Fibroblast of skin of left biceps (primary cell): ENCODE measurements at regions not wholly inside any gene's neighbourhood (a gene's known extent, or its start where the extent isn't known, plus 50 kb on each side); places are given as distances from the start of the nearest gene placed in this dataset.
A peak's percentile ranks its signal among the peaks of the same experiment; 100 is the strongest.
"Not testable (repeated sequence)": the region's sequence is repeated elsewhere in the genome, so short reads cannot be mapped to it uniquely, and the experiment has no call there.

ENCODE experiments used
- DNase-seq, 2 experiments: peaks; one replicate each; pipeline ENCODE4 v3.0.0-alpha.2; 2013; ENCODE audit warnings: low read depth in 2 of 2

DNA sequence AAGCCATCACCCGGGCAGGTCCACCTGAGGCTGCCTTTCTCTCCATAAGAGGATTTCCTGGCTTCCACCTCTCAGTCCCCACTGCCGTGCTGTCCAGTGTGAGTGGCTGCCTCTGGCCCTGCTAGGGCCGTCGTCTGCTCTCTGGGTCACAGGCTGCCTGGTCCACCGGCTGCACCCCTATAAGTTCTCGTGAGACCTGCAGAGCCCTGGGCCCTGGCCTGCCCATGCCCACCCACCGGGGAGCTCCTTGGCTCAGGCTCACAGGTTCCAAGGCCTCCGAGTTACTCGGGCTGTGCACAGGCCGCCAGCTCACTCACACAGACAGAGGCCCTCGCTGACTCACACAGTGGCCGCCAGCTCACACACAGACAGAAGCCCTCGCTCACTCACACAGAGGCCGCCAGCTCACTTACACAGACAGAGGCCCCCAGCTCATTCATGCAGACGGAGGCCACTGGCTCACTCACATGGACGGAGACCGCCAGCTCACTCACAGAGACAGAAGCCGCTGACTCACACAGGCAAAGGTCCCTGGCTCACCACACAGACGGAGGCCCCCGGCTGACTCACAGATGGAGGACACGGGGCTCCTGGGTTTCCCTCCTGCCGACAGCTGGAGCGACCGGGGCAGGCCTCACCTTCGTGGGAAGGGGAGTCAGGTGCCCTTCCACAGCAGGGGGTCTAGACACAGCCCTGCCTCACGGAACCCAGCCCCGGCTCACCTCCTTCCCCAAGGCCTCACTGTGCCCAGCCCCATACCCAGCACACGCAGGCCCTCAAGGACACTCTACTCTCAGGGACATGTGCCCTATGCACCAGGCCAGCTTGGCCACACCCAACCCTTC lies 334.1 kb upstream of the MYT1L start:
- DNase-seq = peak; percentile 9 to 10

DNA sequence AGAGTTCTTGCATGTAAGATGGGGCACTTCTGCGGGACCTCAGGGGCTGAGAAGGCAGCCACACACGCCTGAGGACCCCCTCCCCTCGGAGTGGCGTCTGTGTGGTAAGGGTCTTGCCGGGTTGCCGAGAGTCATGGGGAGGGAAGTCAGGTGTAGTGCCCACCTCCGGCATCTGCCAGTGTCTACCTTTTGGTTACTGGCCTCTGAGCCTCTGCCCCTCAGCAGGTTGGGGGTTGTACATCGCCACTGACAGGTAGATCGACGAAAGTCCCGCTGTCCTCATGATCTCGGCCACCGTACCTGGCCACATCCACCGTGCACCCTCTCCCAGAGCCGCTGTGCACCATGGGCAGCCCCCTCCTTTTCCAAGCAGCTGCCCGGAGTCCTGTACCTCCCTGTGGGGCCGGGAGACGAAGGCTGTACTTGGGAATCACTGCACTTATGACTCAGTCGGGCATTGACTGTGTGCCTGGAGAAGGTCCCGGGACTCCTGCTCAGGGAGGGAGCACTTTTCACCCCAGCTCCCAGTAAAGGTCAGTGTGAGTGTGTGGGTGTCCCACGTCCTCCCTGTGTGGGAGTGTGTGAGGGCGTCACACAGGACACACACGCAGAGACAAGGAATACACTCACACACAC lies 332.4 kb upstream of the MYT1L start:
- no peak for DNase-seq

DNA sequence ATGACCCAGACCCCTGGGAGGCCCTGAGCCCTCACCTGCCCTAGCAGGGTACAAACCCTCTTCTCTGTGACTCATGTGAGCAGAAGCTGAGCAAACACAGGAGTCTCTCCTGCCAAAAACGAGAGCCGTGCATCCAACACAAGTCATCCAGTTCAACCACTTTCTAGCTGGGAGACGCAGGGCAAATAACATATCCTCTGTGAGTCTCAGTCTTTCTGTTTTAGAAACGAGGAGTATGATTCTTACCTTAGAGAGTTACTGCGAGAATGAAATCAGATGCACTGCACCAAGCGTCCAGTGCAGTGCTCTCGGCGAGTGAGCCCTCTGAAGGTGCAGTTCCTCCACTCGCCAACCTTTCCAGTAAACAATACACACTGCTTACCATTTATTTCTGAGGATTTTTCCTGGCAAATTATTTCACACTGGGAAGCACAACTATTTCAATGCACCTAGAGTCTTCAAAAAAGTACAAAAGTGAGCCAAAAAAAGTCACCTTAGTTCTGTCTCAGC lies 331.8 kb upstream of the MYT1L start:
- DNase-seq = no peak

DNA sequence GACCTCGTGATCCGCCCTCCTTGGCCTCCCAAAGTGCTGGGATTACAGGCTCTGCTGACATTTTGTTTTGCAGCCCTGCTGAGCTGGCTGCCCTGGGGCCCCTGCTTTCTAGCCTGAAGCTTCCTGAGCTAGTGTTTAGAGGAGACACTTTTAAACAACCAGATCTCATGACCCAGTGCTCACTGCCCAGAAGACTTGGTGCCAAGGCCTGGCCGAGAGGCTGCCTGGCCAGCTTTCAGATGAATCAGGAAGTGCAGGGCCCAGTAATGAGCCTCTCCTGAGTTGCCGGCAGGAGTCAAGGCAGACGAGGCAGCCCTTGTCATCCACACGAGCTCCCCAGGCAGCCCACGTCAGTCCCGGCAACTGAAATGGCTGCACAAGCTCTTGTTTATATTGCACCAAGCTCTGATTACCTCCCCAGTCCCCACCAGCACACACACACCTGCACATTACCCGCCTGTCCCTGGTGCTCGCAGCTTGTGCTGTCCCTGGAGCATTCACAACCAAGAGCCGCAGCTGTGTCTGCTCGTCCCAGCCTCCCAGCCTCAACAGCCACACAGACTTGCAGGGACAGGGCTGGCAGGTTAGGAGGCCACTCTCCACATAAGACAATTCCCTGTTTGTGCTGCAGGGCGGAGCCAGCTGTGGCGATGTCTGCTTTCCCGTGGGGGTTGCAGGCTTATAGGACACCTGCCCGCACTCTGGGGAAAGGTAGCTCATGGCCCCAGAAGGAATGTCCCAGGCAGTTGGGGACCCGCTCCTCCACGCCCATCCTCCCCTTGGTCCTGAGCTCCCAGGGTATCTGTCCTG lies 331.2 kb upstream of the MYT1L start:
- no peak for DNase-seq

DNA sequence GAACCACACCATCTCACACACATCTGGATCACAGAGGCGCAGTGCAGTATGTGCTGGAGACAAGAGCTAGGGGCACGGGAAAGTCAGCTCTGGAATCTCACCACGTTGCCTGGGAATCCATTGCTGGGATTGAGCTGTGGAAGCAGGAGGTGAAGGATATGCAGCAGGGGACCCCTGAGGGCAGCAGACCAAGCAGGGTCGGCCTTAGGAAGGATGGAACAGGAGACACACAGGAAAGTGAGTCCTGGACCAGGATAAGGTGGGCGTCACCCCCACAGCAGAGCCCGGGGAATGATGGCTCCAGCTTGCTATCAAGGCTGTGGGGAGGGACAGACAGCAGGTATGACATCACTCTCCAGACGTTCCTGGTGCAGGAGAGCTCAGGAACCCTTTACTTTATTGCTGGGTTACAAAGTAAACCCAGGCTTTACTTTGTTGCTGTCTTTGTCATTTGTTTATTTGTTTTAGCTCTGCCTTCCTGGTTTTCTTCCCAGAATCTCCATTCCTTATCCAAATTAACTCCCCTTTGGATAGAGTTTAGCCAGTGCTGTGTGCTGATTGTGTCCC lies 329.8 kb upstream of the MYT1L start:
- no peak for DNase-seq

DNA sequence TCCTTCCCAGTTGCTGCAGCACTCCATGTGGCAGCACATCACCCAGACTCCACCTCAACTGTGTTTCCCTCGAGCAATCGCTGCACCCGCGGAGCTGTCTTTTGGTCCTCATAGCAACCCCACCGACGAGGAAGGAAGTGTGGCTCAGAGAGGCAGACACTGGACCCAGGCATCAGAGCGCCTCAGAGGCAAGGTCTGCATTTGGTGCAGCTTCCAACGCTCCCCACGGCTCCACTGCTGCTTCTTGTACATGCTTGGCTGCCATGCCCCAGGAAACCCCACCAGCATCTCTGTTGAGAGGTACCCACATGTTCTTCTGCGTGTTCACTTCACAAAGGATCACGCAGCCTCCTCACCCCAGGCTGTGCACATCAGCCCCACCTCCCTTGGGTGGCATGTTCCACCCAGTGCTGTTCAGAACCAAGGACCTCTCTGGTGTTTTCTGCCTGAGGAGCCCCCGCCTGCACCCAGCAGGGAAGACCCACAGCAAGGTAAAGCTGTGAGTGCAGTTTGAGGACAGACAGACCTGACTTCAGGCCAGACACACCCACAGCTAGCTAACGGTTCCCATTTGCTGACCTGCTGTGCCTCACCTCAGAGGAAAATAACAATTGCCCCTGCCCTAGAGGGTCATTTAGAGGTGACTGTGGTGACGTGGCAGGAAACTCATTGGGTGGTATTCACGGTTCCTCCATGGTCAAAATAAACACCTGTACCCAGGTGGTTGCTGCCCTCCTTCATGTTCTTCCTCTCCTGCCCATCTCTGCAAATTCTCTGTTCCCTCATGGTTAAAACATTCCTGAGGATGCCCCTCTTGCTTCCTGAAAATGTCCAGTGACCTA lies 326.3 kb upstream of the MYT1L start:
- DNase-seq = no peak

DNA sequence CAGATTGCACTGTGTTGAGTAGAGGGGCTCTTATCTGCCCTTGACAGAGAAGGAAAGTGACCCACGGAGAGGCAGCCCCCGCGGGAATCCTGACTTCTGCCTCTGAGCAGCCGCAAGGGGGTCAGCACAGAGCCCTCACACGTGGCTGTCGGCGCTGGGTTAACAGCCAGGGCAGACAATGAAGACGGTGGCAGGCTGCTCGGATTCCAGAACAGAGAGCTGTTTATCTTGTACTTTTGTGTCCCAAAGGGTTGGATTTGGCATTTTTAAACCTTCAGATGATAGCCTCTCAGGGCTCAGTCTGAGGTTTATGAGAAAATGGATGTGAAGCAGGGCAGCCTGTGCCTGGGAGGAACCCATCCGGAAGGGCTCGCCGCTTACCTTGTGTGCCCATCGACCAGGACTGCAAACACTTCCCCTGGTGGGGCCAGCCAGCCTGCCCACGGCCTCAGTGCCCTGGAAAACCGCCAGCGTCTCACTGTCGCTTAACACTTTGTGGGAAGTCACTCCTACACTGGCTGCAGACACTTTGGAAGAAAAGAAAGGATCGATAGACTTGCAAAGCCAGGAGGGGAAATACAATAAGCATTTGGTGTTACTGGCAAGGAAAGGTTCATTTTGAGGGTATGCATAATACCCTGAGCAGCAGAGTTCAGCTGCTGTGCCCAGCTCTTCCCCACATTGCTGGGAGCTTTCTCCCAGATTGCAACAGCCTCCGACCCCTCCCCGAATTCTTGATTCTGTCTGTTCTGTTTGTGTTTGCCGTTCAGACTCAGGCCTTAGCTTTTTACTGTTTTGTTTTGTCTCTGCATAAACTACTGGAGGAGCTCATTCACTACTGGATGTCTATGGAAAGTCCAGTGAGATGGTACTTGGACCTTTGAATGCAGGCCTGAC lies 325.3 kb upstream of the MYT1L start:
- DNase-seq = no peak

DNA sequence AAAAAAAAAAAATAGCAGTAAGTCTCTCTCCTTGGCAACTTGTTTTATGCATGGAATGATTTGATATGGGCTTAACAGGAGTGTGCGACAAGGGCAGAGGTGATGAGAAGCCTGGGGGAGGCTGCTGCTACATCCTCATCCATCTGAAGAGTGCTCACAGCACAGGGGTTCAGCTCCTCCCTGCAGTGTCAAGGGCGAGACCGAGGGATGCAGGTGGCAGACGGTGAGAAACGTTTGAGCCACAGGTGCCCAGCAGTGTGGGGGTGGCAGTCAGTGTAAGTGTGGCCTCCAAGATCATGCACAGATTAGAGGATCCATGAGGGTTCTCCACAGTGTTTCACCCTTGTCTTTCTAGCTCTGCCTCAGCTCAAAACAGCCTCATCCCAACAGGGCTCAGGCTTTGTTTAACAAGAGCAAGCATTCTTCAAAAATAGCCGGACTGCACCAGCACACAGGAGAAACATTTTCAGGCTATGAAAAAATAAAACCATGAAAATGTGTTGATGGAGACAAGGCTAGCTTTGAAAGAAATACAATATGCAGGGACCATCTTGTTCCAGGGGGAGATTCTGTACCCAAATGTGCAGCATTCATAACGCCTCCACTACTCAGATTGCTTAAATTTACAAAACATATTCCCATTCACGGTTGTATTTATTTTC lies 324.5 kb upstream of the MYT1L start:
- DNase-seq = no peak

DNA sequence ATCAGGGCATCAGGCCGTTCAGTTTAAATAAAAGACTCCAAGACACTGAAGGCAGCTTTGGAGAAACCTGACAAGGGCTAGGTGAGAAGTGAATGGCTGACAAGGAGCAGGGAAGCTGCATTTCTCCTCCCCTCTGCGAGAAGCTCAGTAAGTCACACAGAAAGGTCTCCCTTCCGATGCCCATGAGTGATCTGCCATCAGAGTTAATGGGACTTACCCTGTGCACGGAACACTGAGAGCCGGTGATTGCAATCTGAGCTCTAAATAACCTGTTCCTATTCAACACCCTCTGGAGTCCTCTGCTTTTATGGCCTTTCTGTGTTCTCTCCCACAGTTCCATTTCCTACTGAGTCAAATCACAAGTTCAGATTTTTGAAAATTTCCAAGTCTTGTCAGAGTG lies 322.2 kb upstream of the MYT1L start:
- no peak for DNase-seq

DNA sequence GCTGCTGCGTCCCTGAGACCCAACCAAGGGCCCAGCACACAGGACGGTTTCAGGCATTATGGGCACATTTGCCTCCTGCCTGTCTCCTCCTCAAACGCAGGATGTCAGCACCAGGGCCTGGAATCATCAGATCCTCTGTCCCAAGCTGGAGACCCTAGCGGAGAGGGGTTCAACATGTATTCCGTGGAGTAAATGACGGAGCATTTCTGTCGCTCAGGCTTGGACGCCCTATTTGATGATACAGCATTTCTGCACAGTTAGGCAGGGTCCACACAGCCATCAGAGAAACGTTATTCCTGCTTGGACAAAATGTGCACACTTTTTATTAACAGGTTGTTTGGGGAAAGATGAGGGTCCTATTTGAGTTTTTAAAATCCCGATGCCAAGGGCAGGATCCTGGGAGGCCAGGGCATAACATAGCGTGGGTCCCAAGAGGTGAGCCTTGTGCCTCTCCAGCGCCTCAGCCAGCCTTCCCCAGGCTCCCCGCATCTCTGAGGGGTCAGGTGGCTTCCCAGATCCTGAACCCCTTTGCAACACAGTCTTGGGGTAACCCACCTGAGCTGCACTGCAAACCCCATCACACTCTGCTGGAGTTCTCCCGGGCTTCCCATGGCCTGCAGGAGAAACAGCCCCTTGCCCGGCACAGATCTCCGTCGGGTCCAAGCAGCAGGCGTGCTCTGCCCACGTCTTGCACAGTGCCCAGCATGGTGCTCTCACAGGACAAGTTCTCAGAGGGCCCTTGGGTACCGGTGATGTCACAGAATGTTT lies 319.7 kb upstream of the MYT1L start:
- no peak for DNase-seq

DNA sequence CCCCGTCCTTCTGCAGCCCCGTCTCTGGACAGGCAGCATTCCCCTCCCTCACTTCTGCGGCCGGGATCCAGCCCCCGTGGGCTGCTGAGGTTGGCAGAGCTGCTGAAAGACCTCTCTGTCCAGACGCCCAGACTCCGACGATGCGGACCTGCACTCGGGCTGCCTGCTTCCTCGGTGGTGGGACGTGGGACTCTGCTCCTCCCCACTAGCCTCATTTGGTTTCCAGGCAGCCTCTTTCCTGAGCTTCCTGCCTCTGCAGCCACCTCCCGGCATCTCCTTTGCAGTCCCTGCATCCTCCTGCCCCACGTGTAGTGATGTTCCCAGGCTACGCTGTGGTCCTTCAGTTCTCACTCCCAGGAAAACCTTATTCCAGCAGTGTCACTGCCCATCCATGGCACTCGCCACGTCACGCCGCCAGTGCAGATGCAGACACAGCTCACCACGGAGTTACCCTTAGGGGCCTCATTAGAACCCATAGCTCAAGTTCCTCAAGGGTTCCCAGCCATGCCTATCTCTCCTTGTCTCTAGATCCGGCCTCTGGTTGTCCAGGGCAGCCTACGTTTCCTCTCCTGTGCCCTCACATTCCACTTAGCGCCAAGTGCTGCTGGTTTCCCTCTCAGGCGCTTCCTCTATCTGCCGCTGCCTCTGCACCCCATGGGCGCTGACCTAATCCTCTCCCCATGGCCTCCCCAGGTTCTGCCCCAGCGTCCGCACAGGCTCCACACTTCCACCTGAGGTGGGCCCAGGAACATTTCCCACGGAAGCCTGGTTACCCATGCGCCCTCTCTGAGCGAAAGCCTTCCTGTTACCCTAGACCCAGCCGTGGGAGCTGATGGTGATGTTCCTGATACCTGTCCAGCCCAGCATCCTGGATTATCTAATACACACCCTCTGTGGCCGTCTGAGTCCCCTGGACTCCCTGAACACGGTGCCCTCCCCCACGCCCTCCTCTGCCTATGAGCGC lies 318.3 kb upstream of the MYT1L start:
- DNase-seq = no peak

DNA sequence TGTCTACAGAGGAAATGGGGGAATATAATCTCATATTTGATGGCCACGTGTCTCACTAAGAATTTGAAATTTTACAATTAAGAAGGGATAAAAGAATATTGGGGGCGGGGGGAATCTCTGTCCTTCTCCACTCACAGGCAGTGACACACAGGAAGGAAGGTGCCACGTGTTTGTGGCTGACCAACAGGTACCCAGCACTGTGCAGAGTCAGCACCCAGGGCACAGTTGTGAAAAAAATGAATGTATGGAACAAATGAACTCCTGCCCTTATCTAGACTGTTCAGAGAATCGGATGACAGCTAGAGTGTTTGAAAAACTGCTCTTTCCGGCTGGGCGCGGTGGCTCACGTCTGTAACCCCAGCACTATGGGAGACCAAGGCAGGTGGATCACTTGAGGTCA lies 317.0 kb upstream of the MYT1L start:
- no peak for DNase-seq

DNA sequence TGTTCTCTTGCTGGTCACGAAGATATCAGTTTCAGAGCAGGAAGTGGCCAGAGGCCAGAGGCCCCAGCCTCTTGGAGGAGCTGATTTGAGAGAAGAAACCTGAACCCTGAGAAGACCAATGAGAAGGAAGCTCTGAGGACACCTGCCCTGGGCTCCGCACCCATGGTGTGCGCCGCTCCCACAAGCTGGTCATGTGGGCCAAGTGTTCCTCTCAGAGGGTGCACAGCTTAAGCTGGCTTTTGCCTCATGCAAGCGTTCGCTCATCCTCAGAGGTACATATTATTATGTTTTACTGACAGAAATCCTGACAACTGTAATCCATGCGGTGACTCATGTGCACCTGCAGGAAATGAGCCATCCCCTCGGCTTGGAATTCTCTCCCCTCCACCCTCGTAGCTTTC lies 316.1 kb upstream of the MYT1L start:
- DNase-seq = no peak

DNA sequence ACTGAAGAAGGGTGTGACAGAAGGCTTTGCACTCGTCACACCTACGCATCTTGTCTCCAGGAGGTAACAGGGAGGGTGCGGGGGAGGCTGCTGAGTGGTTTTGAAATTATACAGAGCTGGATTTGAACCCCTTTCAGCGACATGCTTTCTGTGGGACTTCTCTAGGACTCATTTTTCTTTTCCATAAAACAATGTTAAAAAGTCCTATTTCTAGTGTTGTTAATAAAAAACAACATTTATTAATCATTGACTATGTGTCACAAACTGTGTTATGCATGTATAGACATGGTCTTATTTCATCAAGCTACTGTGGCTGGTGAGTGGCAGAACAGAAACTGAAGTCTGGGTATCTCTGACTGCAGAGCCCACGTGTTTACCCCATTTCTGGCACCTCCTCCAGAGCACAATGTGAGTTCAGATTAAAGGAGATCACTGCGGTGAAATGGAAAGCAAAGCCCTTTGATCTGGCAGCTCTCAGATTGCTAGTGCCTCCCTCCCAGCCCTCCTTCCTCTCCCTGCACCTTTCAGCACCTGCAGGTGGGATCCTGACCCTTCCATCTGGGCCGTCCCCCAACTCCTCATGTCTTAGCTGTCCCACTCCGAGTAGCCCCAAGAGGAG lies 315.5 kb upstream of the MYT1L start:
- no peak for DNase-seq

DNA sequence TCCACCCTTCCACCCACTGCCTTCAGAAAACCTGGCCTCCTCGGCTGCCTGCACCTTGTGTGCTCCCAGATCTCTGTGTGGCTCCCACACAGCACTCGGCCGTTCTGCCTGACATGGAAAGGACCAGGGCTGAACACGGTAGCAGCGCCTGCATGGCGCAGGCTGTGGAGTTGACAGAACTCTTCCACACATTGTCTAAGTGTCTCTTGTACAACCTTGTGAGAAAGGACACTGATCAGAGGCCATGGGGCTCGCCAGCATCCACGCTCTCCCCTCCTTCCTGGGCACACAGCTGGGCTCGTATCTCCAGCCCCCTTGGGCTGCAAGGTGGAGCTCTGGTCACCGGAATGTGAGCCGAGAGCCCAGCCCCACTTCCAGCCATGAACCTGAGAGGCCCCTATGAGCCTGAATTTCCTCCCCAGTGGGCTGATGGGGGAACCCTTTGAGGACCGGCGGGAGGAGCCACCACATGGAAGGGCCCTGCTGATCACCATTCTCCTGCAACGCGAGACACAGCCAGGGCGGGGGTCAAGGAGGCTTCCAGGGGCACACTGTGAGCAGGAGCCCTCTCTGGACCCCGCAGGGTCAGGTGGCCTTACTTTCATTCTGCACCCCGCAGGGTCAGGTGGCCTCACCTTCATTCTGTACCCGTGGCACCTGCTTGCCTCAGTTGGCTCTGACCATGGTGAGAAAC lies 314.2 kb upstream of the MYT1L start:
- DNase-seq = no peak

DNA sequence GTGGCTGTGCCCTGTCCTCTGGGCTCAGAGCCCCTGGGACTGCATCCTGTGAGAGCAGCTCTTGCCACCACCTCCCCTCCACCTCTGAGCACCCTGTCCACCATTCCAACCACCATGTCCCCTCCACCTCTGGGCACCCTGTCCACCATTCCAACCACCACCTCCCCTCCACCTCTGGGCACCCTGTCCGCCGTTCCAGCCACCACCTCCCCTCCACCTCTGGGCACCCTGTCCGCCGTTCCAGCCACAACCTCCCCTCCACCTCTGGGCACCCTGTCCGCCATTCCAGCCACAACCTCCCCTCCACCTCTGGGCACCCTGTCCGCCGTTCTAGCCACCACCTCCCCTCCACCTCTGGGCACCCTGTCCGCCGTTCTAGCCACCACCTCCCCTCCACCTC lies 313.7 kb upstream of the MYT1L start:
- DNase-seq = not testable (repeated sequence)

DNA sequence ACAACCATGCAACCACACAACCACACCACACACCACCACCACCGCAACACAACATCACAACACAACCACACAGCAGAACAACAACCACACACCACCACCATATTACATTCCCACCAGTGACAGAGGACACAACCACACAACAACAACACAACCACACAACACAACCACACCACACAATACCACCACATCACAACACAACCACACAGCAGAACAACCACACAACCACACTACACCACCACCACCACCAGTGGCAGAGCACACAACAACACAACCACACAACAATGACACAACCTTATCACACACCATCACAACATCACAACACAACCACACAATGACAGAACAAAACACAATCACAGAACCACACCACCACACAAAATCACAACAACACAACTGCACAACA lies 313.0 kb upstream of the MYT1L start:
- no peak for DNase-seq
